Germinal center (tissue), 1 donor: ENCODE measurements at regions not wholly inside any gene's neighbourhood (a gene's known extent, or its start where the extent isn't known, plus 50 kb on each side); places are given as distances from the start of the nearest gene placed in this dataset.

Experiments used
- DNase-seq: peaks from one replicate; pipeline ENCODE4 v3.0.0; 2012; ENCODE audit warnings: mixed read lengths, low spot score

DNA sequence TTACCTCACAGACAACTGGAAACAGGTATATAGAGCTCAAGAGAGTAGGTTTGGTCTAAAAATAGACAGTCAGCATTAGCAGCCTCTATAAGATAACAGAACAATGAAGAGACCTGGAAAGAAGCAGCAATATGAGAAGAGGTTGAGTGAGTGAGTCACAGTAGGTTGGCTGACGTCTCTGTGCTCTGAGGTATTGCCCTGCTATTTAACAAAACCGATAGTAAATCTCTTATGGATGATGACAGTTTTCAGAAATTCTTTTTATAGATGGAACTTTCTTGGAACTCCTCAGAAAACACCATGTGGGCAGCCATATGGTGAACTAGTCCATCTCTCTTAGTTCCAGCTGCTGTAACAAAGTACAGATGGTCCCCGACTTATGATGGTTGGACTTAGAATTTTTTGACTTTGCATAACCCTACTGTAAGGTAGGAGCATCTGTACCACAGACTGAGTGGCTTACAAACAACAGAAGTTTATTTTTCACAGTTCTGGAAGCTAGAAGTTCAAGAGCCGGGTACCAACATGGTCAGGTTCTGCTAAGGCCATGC lies 123.5 kb downstream of the MBD2 start:
- no peak for DNase-seq

DNA sequence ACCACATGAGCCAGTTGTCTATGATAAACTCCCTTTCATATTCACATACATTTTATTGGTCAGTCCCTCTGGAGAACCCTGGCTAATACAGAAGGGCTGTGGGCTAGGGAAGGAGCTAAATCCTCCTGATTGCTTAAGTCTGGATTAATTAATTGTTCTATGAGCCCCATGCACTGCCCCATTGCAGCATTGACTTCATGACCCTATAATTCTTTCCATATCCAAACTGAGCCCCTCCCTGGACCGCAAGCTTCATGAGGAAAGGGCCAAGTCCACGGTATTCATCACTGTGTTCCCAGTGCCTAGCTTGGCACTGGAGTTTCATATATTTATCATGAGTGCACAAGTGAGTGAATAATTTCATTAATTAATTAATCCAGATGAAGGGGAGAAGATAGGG lies 124.0 kb downstream of the MBD2 start:
- no peak for DNase-seq

- no peak for DNase-seq
Measured at GRCh38 chr18:54094474-54094873, 130.0 kb downstream of the MBD2 start.

- DNase-seq = no peak
Measured at GRCh38 chr18:54090856-54091255, 133.6 kb downstream of the MBD2 start.

DNA sequence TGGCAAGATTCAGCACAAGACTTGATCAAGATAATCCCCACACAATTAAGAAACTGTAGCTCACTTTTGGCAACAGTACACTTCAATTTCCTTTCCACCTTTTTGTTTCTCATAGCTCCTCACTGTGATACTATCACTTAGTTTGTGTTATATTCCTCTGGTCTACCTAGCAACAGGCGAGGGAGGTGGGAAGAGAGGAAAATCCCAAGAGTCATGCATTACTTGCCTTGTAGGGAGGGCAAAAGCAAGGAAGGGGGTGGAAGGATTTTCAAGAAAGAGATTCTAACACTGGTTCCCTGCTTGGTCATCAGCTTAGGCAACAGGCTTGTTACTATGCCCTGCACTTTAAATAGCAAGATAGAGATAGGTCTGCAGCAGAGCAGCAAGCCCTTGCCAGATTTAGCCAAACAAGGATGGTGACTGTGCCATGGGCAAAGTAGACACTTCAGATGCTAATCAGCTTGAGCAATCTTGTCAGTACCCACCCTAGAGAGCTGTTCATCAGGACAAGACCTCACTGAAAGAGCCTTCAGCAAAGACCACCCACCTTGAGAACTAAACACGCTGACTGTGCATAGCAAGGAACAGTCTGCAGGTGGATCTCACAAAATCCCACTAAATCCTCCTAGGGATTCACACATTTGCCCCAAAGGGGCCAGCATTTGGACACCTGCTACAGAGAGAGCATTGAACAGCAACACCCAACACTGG lies 134.6 kb downstream of the MBD2 start:
- no peak for DNase-seq

DNA sequence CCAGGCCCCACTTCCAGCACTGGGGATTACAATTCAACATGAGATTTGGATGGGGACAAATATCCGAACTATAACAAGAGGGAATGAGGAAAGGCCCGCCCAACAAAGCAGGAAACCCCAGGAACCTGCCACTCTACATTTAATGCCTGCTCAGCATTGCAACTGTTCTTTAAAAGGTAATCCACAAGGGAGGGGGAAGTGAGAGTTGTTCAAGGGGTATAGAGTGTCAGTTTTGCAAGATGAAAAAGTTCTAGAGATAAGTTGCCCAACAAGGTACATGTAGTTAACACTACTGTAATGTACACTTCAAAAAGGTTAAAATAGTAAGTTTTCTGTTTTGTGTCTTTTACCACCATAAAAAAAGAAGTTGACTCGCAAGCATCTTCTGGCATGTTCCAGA lies 137.6 kb downstream of the MBD2 start:
- no peak for DNase-seq

DNA sequence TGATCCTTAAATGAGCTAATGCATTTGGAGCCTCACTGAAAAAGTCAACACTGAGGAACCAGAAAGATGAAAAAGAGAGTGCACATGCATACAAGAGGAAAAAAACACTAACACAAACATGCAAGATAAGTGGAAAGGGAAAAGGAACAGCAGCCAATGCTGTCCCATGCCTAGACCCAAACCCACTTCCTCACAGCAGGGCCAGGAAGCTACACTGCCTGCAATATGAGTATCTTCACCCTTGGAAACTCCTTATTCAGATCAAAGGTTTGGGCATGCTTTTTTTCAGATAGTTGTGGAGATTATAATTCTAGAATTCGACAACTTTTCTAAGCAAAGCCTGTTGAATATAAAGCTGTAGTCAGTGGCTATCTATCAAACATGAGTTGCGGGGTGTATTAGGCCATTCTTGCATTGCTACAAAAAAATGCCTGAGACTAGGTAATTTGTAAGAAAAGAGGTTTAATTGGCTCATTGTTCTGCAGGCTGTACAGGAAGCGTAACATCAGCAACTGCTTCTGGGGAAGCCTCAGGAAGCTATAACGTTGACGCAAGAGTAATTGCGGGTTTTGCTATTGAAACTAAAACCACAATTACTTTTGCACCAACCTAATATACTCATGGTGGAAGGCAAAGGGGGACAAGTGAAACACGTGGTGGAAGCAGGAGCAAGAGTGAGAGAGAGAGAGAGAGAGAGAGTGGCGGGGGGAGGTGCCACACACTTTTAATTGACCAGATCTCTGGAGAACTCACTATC lies 138.2 kb downstream of the MBD2 start:
- no peak for DNase-seq

- no peak for DNase-seq
Measured at GRCh38 chr18:54080858-54081257, 143.6 kb downstream of the MBD2 start.

- no peak for DNase-seq
Measured at GRCh38 chr18:54076166-54076565, 148.3 kb downstream of the MBD2 start.

DNA sequence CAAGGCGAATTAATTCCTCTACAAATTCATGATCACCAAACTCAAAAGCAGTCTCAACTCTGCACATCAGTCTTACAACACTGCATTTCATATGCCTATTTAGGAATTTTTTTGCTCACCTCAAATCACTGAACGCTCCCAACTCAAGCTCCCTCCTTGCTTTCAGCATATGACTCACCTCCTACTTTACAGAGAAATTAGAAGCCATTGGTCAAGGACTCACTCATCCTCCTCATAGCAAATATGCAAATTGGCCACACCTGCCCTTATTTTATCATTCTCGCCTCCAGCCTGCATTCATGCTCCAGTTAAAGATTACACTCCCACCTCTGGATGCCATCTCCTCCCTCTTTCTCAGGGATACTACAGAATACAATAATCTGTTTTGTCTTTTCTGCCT lies 148.8 kb downstream of the MBD2 start:
- no peak for DNase-seq

DNA sequence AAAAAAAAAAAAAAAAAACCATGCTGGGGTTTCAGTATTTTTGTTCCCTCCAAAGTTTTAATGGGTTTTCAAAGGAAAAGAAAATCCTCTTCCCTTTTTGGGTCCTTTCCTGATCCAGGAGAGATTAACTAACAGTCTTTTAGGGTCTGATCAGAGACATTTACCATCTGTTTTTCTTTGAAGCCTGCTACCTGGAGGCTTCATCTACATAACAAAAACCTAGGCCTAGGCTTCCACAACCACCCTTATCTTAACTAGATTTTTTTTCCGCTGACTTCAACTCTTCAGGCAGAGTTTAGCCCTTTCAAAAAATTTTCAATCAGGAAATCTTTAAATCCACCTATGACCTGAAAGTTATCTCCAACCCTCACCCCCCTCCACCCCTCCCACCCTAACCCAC lies 154.7 kb downstream of the MBD2 start:
- DNase-seq = no peak

GRCh38 chr18:54060343-54061005 lies 164.0 kb downstream of the MBD2 start:
- DNase-seq = no peak

- DNase-seq = no peak
Measured at GRCh38 chr18:54052732-54053429, 171.6 kb downstream of the MBD2 start.

- no peak for DNase-seq
Measured at GRCh38 chr18:54052259-54052658, 172.2 kb downstream of the MBD2 start.

DNA sequence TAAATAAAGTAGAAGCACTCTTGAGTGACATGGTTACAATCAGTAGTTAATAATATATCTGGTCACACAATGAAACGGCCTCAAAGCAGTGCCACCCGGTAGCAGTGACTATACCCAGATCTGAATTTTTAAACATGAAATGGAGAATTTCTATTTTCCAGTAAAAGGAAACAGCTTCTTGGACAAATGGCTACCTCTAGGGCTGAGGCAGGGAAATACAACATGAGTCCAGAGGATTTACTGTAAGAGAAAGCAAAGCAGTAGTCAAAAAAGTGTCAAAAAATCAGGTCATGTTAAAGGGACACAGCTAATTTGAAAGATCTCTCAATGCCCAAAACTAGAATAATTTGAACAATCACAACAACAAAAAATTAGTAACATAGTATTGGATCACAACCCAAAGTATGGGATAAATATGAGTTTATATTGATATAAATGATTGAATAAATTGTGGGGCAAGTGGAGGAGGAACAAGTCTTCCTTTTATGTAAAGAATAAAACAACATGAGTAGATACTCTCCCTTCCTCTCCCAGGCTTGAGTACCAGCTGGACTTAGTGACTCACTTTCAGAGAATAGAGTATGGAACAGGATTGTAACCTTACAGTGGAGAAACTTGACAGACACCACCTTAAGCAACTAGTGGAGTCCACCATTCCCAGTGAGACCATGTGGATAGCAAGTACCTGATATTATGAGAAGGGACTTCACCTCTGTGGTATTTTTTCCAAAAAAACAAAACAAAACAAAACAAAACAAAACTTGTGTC lies 180.8 kb downstream of the MBD2 start:
- DNase-seq = no peak

DNA sequence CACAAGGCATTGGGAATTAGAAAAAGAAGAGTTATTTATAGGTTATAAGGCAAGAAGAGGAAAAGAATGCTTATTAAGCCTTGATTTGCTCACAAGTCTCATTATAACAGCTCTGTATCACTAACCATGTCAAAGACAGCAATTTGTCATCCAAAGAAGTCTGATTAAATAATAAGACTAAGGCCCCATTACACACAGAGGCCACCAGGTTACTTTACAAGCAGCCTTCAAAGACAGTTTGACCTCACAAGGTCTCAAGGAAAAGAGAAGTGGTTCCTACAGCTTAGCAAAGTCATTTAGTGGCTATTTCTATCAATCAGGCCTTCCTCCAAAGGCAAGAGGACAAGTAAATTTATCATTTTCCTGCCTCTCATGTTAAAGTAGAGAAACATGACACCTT lies 188.5 kb downstream of the MBD2 start:
- no peak for DNase-seq

DNA sequence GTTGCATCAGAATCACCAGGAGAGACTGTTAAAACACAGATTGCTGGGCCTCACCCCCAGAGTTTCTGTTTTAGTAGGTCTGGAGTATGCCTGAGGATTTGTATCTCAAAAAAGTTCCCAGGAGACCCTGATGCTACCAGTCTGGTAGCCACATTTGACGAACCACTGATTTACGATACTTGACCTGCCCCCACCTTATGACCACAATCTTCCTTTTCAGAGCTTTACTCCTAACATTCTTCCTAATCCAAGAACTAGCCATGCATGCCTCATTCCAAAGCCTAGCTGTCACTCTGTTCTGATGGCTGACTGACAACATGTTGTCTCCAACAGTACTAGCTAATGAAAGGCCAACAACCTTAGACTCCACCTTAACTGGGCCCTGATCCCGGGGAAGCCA lies 191.4 kb downstream of the MBD2 start:
- no peak for DNase-seq

GRCh38 chr18:54032412-54032811 lies 192.1 kb downstream of the MBD2 start:
- DNase-seq = no peak

DNA sequence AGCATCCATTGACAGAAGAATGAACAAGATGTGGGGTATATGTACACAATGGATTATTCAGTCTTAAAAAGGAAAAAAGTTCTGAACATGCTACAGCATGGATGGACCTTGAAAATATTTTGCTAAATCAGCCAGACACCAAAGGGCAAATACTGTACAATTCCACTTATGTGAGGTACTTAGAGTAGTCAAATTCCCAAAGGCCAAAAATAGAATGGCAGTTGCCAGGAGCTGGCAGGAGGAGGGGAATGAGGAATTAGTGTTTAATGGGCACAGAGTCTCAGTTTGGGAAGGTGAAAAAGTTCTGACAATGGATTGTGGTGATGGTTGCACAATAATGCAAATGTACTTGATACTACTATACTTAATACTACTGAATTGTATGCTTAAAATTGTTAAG lies 193.2 kb downstream of the MBD2 start:
- DNase-seq = no peak

GRCh38 chr18:54030434-54030833 lies 194.0 kb downstream of the MBD2 start:
- no peak for DNase-seq

DNA sequence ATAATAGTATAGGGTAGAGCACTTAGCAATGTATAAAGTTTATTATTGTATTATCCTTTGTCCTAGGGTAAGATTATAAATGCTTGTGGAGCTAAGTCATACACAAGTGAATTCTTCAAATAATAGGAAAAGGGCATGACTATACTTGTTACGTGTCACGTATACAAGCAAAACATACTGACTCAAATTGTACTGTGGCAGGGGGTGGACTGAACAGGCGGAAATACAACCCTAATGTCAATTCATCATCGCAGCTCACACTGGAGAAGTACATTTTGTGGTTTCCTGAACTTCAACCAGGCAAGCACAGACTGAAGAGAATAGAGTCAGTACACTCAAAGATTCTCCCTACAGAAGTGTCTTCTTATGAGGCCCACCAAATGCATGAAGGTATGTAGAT lies 201.0 kb downstream of the MBD2 start:
- DNase-seq = no peak

GRCh38 chr18:54020966-54021365 lies 203.5 kb downstream of the MBD2 start:
- DNase-seq = no peak
